Gastrocnemius medialis (tissue), 4 donors: ENCODE measurements at regions not wholly inside any gene's neighbourhood (a gene's known extent, or its start where the extent isn't known, plus 50 kb on each side); places are given as distances from the start of the nearest gene placed in this dataset.

Source experiments
- ATAC-seq, 2 donors: fragments of 150-250 bp; one replicate each; pipeline ENCODE4 v1.9.1; 2016
- DNase-seq, 2 donors: peaks; one replicate each; pipeline ENCODE4 v3.0.0-alpha.2; 2019
- H3K27ac ChIP-seq, 4 donors: fragments of 200-600 bp; sonication (generic); 1 replicate in 1 of 4; 2 replicates in 3 of 4; pipeline ENCODE4 v1.5.1; 2016 to 2018; ENCODE audit warnings: mild to moderate bottlenecking in 2 of 4, moderate library complexity in 1 of 4
- H3K27me3 ChIP-seq, 3 donors: fragments of 200-600 bp; sonication (generic) in 2 of 3; 1 replicate in 1 of 3; 2 replicates in 2 of 3; pipeline versions ENCODE4 v1.5.1 to v1.6.0; 2016 to 2019; ENCODE audit warnings: mild to moderate bottlenecking in 1 of 3, moderate library complexity in 1 of 3
- H3K36me3 ChIP-seq, 2 donors: fragments of 200-600 bp; sonication (generic) in 1 of 2; one replicate each; pipeline ENCODE4 v1.5.1; 2017 to 2018
- H3K4me1 ChIP-seq, 2 donors: fragments of 200-600 bp; sonication (generic) in 1 of 2; one replicate each; pipeline ENCODE4 v1.5.1; 2016 to 2017; ENCODE audit warnings: mild to moderate bottlenecking in 2 of 2
- H3K4me3 ChIP-seq, 4 donors: fragments of 200-600 bp; sonication (generic) in 3 of 4; 1 replicate in 1 of 4; 2 replicates in 3 of 4; pipeline ENCODE4 v1.5.1; 2016 to 2019; ENCODE audit warnings: mild to moderate bottlenecking in 2 of 4
- H3K9me3 ChIP-seq, 3 donors: fragments of 200-600 bp; sonication (generic) in 2 of 3; 1 replicate in 1 of 3; 2 replicates in 2 of 3; pipeline ENCODE4 v1.5.1; 2016 to 2019
- CTCF ChIP-seq, 5 experiments: fragments of 450-650 bp in 3 of 5; fragments of 200-600 bp in 2 of 5; sonication (generic) in 2 of 5; IDR thresholded peaks in 4 of 5; conservative IDR thresholded peaks in 1 of 5; 1 replicate in 4 of 5; 2 replicates in 1 of 5; pipeline ENCODE4 v1.5.1; 2016 to 2019; ENCODE audit warnings: antibody characterized with exemption in 5 of 5, mild to moderate bottlenecking in 3 of 5, moderate library complexity in 3 of 5
- POLR2A ChIP-seq, 2 donors: fragments of 450-650 bp; IDR thresholded peaks; one replicate each; pipeline ENCODE4 v1.6.1; 2017; ENCODE audit warnings: antibody characterized with exemption in 2 of 2, mild to moderate bottlenecking in 2 of 2, moderate library complexity in 2 of 2
- in situ Hi-C, 4 donors: fragments of 200-750 bp; cut with MboI; loops; one replicate each; pipeline versions ENCODE4 v1.15.0 to v1.8.0; 2017; ENCODE audit warnings: low sequenced_read_pairs in 4 of 4
- intact Hi-C: fragments of 100-400 bp; cut with DNase I; formaldehyde crosslinking; loops from one replicate; pipeline ENCODE4 v1.15.1; 2023; ENCODE audit warnings: low total_unique reads

- Histone ChIP-seq H3K27ac (no peak overlapping the region), H3K4me1 (peaks cover 10 to 15% of the 10 kb centered on the region in 2 donors), H3K4me3 (no peak overlapping the region), H3K27me3 (no peaks in the 10 kb centered on the region), H3K36me3 (no peaks in the 10 kb centered on the region), H3K9me3 (no peaks in the 10 kb centered on the region)
- intact Hi-C loops = no loop called here
- TF ChIP-seq POLR2A (IDR thresholded peaks at IDR 0.05) (no peak), CTCF (IDR thresholded peaks at IDR 0.05 in 4 of 5, conservative IDR thresholded peaks at IDR 0.05 in 1 of 5) (no peak)
- ATAC-seq = no peak
- DNase-seq = no peak
- in situ Hi-C loops = no loop called here
Observed at GRCh38 chr6:146911635-146912215, 292.5 kb upstream of the STXBP5 start.

GRCh38 chr6:146912730-146913685, 291.2 kb upstream of the STXBP5 start:
- no peak overlapping the region for H3K27ac ChIP-seq
- in situ Hi-C loops (no loop called here), intact Hi-C loops (no loop called here)
- H3K4me3 ChIP-seq = no peak overlapping the region
- H3K4me1 ChIP-seq = peaks cover 10 to 15% of the 10 kb centered on the region in 2 donors
- ATAC-seq (no peak), DNase-seq (no peak)
- no peaks in the 10 kb centered on the region for H3K9me3 ChIP-seq
- H3K36me3 ChIP-seq = no peaks in the 10 kb centered on the region
- no peak for TF ChIP-seq POLR2A (IDR thresholded peaks at IDR 0.05)
- TF ChIP-seq CTCF (IDR thresholded peaks at IDR 0.05 in 4 of 5, conservative IDR thresholded peaks at IDR 0.05 in 1 of 5) = no peak
- H3K27me3 ChIP-seq = no peaks in the 10 kb centered on the region

DNA sequence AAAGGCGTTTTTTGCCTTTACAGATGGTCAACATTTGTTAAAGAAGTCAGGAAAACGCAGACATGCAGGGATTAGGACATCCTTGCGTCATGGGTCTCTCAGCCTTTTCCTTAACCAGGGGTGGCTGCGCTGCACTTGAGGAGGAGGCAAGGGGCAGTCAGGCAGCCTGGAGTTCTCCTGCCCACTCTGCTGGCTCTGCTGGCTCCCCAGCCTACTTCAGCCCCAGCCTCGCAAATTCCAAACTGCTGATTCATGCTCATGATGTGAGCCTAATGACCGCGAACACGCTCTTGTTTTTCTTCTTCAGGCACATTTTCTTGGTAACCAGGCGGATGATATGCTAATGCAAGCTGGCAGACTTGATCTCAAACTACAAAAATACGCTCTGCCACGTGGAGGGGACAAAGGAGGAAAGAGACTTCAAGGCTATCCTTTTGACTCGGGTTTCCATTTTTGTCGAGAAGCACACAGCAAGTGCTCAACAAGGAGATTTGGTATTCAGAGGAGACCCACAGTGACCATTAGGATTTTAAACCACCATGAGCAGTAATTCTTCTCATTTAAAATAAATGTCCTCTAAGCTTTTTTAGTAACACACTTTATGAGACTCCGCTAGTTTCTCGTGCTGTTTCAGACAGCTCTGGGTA, 290.3 kb upstream of the STXBP5 start:
- DNase-seq (peak; percentile 12 to 23), ATAC-seq (peak; percentile 36 to 60)
- peak overlapping the region; percentile 1 to 33 (median 30) for H3K4me3 ChIP-seq
- TF ChIP-seq POLR2A (IDR thresholded peaks at IDR 0.05) (no peak), CTCF (IDR thresholded peaks at IDR 0.05 in 4 of 5, conservative IDR thresholded peaks at IDR 0.05 in 1 of 5) (no peak)
- peak overlapping the region in 2 of 4 donors; percentile 15 to 18 for H3K27ac ChIP-seq
- no peaks in the 10 kb centered on the region for H3K9me3 ChIP-seq
- no peaks in the 10 kb centered on the region for H3K36me3 ChIP-seq
- H3K27me3 ChIP-seq = no peaks in the 10 kb centered on the region
- peaks cover 10 to 15% of the 10 kb centered on the region in 2 donors for H3K4me1 ChIP-seq
- intact Hi-C loops (no loop called here), in situ Hi-C loops (no loop called here)

DNA sequence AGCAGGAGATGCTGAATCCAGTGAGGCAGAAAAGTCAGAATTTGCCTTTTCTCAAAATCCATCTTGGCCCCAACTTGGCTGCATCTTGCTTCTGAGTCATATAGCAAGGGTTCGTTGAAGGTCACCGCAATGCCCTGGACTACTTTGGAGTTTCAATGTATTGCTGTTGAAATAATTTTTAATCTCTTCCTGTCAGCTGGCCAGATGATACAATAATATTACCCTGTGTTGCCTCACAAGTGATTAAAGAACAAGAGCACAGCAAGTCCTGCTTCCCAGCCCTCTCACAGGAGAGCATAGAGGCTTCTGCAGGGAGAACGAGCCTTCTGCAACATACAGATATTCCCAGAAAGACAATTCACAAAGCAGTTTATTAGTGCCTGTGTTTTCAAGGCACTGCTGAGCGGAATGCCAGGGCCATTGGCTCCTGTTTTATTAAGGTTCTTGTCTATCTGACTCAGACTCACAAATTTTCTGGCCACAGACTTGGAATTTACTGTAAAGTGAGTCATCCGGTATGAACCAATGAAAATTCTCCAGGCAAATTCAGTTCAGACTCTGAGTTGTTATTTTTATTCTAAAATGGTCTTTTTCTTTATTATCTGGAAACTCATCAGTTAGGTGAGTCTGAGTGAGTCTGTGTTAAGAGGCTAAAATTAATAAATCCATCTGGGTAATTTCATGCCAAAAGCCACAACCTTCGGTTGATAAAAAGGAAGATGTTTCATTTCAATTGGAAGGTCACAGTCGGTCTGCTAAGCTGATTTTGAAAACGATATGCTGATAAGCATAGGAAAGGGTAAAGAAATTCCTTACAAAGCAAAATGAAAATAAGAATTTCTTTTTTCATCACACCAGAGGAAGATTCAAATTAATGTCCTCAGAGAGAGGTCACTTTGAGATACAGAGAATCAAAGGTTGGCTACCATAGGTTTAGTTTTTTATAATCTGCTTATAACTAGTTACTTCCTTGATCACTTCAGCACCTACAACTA, 289.4 kb upstream of the STXBP5 start:
- DNase-seq (peak in 1 of 2 donors; percentile 3), ATAC-seq (peak; percentile 44 to 61)
- intact Hi-C loops = no loop called here
- H3K36me3 ChIP-seq = no peaks in the 10 kb centered on the region
- H3K4me1 ChIP-seq = peaks cover 10 to 15% of the 10 kb centered on the region in 2 donors
- in situ Hi-C loops = no loop called here
- peak overlapping the region in 2 of 4 donors; percentile 15 to 18 for H3K27ac ChIP-seq
- TF ChIP-seq POLR2A (IDR thresholded peaks at IDR 0.05) (no peak), CTCF (IDR thresholded peaks at IDR 0.05 in 4 of 5, conservative IDR thresholded peaks at IDR 0.05 in 1 of 5) (no peak)
- no peaks in the 10 kb centered on the region for H3K9me3 ChIP-seq
- no peaks in the 10 kb centered on the region for H3K27me3 ChIP-seq
- H3K4me3 ChIP-seq = peak overlapping the region; percentile 1 to 33 (median 30)
